PC-3 (cell line): ENCODE measurements at regions not wholly inside any gene's neighbourhood (a gene's known extent, or its start where the extent isn't known, plus 50 kb on each side); places are given as distances from the start of the nearest gene placed in this dataset.

Source experiments
- ATAC-seq: fragments of 200-7000 bp; cut with Tn5 transposase; 2 replicates; pipeline ENCODE4 v1.9.1; 2020; ENCODE audit warnings: mild to moderate bottlenecking, moderate library complexity
- BruUV-seq: library from RNA; stranded (reverse); fragments of 400-500 nt; replicated peaks from 2 replicates; lab custom pipeline; 2021; lab: Mats Ljungman, UMichigan
- CTCF ChIA-PET: fragments of 300-600 bp; sonication (Branson Sonifier 250); formaldehyde crosslinking; loops from one replicate; lab custom pipeline; 2022; ENCODE audit warnings: antibody characterized with exemption; lab: Charles Lee
- POLR2A ChIA-PET: fragments of 300-600 bp; sonication (Branson Sonifier 250); formaldehyde crosslinking; loops from one replicate; lab custom pipeline; 2022; ENCODE audit warnings: antibody characterized with exemption; ENCODE audit not compliant: unreplicated experiment; lab: Charles Lee
- DNase-seq: peaks from one replicate; pipeline ENCODE4 v3.0.0-alpha.2; 2015
- H2AFZ ChIP-seq: fragments of 300-600 bp; sonication (generic); 2 replicates; pipeline ENCODE4 v1.6.0; 2016; ENCODE audit warnings: antibody characterized with exemption, low read length
- H3F3A ChIP-seq: fragments of 300-600 bp; sonication (generic); one replicate; pipeline ENCODE4 v1.6.0; 2017; ENCODE audit warnings: antibody characterized with exemption, low read length, control low read depth, mild to moderate bottlenecking; ENCODE audit not compliant: unreplicated experiment
- H3K27ac ChIP-seq: fragments of 300-600 bp; sonication (generic); 2 replicates; pipeline ENCODE4 v1.5.1; 2016; ENCODE audit warnings: mild to moderate bottlenecking, low read length
- H3K27me3 ChIP-seq: fragments of 300-600 bp; sonication (generic); 2 replicates; pipeline ENCODE4 v1.6.1; 2016; ENCODE audit warnings: low read length, mixed read lengths
- H3K36me3 ChIP-seq: fragments of 300-600 bp; sonication (generic); 2 replicates; pipeline ENCODE4 v1.6.1; 2016; ENCODE audit warnings: low read depth, mixed run types, low read length, mixed read lengths
- H3K4me1 ChIP-seq: fragments of 300-600 bp; sonication (generic); 2 replicates; pipeline ENCODE4 v1.5.1; 2016; ENCODE audit warnings: low read length; ENCODE audit not compliant: insufficient read depth
- H3K4me2 ChIP-seq: fragments of 300-600 bp; sonication (generic); 2 replicates; pipeline ENCODE4 v1.6.0; 2016; ENCODE audit warnings: low read length
- H3K4me3 ChIP-seq: fragments of 300-600 bp; sonication (generic); 2 replicates; pipeline ENCODE4 v1.5.1; 2016; ENCODE audit warnings: mild to moderate bottlenecking, low read length, mixed read lengths
- H3K79me2 ChIP-seq: fragments of 300-600 bp; sonication (generic); 2 replicates; pipeline ENCODE4 v1.6.1; 2017; ENCODE audit warnings: low read length, mixed read lengths
- H3K9ac ChIP-seq: fragments of 300-600 bp; sonication (generic); 2 replicates; pipeline ENCODE4 v1.6.0; 2016; ENCODE audit warnings: mild to moderate bottlenecking, low read length
- H3K9me2 ChIP-seq: fragments of 300-600 bp; sonication (generic); replicated peaks from 2 replicates; pipeline ENCODE4 v1.6.1; 2016; ENCODE audit warnings: mixed run types, low read length, mixed read lengths
- H3K9me3 ChIP-seq: fragments of 300-600 bp; sonication (generic); 2 replicates; pipeline ENCODE4 v1.6.1; 2016; ENCODE audit warnings: low read length, mixed read lengths
- H4K20me1 ChIP-seq: fragments of 300-600 bp; sonication (generic); 2 replicates; pipeline ENCODE4 v1.6.1; 2016; ENCODE audit warnings: low read length, mixed read lengths
- EZH2 ChIP-seq: fragments of 300-600 bp; sonication (generic); IDR thresholded peaks from one replicate; pipeline ENCODE4 v1.6.1; 2017; ENCODE audit warnings: antibody characterized with exemption, mild to moderate bottlenecking, low read length; ENCODE audit not compliant: unreplicated experiment
- EZH2phosphoT487 ChIP-seq: fragments of 300-600 bp; sonication (generic); IDR thresholded peaks from 2 replicates; pipeline ENCODE4 v1.6.1; 2018; ENCODE audit warnings: mild to moderate bottlenecking, antibody characterized with exemption, low read length, borderline replicate concordance
- intact Hi-C: fragments of 100-400 bp; cut with micrococcal nuclease; formaldehyde crosslinking; loops from 2 replicates; pipeline ENCODE4 v1.9.0; 2023
- TF ChIP-seq, protein P1 (sequence below): fragments of 300-600 bp; sonication (generic); conservative IDR thresholded peaks from 2 replicates; pipeline ENCODE4 v1.5.1; 2017; ENCODE audit warnings: antibody characterized with exemption, low read depth, mild to moderate bottlenecking, low read length

DNA sequence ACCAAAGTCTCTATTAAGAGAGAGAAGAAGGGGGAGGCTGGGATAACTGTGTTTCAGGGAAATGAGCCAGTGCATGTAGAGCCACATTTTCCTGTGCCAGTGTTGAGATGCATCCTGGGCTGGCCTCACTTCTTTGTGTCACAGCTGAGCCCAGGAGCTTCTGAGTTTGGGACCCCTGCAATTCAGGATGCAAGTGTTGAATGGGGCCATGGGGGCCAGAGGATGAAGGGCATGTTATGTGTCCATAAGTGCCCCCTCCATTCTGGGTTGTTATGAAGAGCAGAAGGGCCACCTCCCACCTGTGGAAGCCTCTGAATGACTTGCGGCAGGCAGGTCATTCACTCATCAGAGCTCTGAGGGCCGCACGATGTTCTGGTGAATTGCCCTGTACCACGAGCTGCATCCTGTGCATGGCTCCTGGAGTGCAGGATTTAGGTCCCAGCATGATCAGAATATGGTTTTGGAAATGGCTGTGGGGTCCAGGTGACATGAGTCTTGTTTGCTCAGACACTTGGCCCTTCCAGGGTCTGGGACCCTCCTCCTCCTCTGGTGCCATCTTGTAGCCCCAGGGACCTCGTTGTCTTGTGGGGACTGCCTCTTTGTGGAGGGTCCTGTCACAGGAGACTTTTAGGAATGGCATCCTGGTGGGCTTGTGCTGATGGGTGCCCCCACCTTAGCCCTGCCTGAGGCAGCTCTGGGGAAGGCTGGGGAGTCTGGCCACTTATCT, 115.4 kb upstream of the PITX1 start:
- no peaks in the 10 kb centered on the region for H3K9me2 ChIP-seq
- H3K9ac ChIP-seq = no peak overlapping the region
- no peak for ATAC-seq
- H3K4me3 ChIP-seq = no peak overlapping the region
- BruUV-seq = no TSS peak
- H3K27me3 ChIP-seq = no peaks in the 10 kb centered on the region
- POLR2A ChIA-PET = no interaction called here
- no peak for TF ChIP-seq EZH2
- TF ChIP-seq EZH2phosphoT487 = no peak
- TF ChIP-seq, protein P1, sequence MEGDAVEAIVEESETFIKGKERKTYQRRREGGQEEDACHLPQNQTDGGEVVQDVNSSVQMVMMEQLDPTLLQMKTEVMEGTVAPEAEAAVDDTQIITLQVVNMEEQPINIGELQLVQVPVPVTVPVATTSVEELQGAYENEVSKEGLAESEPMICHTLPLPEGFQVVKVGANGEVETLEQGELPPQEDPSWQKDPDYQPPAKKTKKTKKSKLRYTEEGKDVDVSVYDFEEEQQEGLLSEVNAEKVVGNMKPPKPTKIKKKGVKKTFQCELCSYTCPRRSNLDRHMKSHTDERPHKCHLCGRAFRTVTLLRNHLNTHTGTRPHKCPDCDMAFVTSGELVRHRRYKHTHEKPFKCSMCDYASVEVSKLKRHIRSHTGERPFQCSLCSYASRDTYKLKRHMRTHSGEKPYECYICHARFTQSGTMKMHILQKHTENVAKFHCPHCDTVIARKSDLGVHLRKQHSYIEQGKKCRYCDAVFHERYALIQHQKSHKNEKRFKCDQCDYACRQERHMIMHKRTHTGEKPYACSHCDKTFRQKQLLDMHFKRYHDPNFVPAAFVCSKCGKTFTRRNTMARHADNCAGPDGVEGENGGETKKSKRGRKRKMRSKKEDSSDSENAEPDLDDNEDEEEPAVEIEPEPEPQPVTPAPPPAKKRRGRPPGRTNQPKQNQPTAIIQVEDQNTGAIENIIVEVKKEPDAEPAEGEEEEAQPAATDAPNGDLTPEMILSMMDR = no peak
- CTCF ChIA-PET = no interaction called here
- H4K20me1 ChIP-seq = no peaks in the 10 kb centered on the region
- H3K27ac ChIP-seq = no peak overlapping the region
- no peaks in the 10 kb centered on the region for H3F3A ChIP-seq
- no peak for DNase-seq
- H3K4me1 ChIP-seq = no peaks in the 10 kb centered on the region
- no peaks in the 10 kb centered on the region for H3K36me3 ChIP-seq
- H2AFZ ChIP-seq = no peak overlapping the region
- no peaks in the 10 kb centered on the region for H3K9me3 ChIP-seq
- H3K4me2 ChIP-seq = no peak overlapping the region
- intact Hi-C loops = no loop called here
- no peaks in the 10 kb centered on the region for H3K79me2 ChIP-seq

DNA sequence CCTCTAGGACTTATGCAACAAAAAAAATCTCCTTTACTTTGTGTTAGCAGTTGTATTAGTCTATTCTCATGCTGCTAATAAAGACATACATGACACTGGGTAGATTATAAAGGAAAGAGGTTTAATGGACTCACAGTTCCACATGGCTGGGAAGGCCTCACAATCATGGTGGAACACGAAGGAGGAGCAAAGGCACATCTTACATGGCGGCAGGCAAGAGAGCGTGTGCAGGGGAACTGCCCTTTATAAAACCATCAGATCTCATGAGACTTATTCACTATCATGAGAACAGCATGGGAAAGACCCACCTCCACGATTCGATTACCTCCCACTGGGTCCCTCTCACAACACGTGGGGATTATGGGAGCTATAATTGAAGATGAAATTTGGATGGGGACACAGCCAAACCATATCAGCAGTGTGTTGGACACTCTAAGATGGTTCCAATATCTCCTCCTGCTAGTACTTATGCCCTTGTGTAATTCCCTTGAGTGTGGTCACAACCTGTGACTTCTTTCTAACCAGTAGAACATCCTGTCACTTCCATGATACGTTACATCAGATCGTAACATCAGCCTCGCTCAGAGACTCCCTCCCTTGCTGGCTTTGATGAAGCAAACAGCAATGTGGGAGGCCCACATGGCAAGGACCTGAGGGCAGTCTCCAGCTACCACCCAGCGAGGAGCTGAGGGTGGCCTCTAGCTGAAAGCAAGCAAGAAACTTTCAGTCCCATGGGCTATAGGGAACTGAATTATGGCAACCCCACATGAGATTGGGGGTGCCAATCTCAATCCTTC, 113.5 kb upstream of the PITX1 start:
- no peaks in the 10 kb centered on the region for H3K9me3 ChIP-seq
- no peak overlapping the region for H3K4me3 ChIP-seq
- H3F3A ChIP-seq = no peaks in the 10 kb centered on the region
- ChIA-PET CTCF (no interaction called here), POLR2A (no interaction called here)
- DNase-seq = no peak
- no peaks in the 10 kb centered on the region for H4K20me1 ChIP-seq
- no peak overlapping the region for H2AFZ ChIP-seq
- H3K9ac ChIP-seq = no peak overlapping the region
- no peaks in the 10 kb centered on the region for H3K4me1 ChIP-seq
- H3K27ac ChIP-seq = no peak overlapping the region
- intact Hi-C loops = no loop called here
- H3K36me3 ChIP-seq = no peaks in the 10 kb centered on the region
- no peaks in the 10 kb centered on the region for H3K79me2 ChIP-seq
- no TSS peak for BruUV-seq
- no peak for ATAC-seq
- H3K27me3 ChIP-seq = no peaks in the 10 kb centered on the region
- TF ChIP-seq, protein P1 = no peak
- no peak for TF ChIP-seq EZH2
- TF ChIP-seq EZH2phosphoT487 = no peak
- H3K9me2 ChIP-seq = no peaks in the 10 kb centered on the region
- H3K4me2 ChIP-seq = no peak overlapping the region
